ENCODE measurements at regions not wholly inside any gene's neighbourhood (a gene's known extent, or its start where the extent isn't known, plus 50 kb on each side); places are given as distances from the start of the nearest gene placed in this dataset.
"Not testable (repeated sequence)": the region's sequence is repeated elsewhere in the genome, so short reads cannot be mapped to it uniquely, and the experiment has no call there.

DNA sequence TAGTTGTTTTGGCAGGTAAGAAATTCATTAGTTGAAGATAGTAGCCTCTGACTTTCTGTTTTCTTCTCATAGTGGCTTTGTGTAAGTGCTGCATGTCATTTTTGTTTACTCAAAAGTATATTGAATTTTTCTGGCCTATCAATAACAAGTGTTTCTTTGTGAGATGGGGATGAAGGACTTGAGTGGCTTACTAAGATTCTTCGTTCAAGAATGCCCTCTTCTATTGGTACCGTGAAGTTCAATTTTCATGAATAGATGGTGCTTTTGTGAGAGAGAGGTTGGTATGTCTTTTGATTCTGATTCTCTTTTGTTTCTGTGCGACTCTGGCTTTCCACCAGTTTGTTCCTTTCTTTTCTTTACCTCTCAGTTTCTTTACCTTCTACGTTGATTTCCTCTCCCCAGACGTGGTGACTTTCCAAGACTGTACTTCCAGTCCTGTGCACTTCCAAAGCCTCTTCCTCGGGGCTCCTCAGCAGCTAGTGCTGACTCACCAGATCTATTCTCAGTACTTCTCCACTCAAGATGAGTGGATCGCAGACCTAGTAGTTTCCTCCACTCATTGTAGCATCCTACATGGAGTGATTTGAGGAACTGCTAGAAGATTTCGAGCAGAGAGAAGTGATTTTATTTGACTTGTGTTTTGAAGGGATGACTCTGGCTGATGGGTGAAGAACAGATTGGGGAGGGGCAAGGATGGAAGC lies 82.0 kb upstream of the EPHB3 start:
- no peak for DNase-seq

DNA sequence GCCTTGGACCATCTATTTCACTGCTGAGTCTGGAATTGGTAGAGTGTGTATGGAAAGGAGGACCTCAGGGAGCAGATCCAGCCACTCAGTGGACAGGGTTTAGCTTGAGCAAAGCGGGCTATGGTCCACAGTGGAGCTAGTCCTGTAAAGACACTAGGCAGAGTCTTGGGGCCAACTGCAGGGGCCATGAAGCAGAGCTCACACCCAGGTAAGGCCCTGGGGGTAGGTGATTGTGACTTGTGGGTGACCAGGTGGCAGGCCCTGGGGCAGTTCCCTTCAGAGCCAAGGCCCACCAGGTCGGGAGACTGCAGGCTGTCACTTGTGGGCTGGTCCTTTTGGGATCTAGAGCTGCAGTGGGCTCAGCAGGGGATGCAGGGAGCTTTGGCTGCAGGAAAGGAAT lies 80.8 kb upstream of the EPHB3 start:
- DNase-seq: no peak

DNA sequence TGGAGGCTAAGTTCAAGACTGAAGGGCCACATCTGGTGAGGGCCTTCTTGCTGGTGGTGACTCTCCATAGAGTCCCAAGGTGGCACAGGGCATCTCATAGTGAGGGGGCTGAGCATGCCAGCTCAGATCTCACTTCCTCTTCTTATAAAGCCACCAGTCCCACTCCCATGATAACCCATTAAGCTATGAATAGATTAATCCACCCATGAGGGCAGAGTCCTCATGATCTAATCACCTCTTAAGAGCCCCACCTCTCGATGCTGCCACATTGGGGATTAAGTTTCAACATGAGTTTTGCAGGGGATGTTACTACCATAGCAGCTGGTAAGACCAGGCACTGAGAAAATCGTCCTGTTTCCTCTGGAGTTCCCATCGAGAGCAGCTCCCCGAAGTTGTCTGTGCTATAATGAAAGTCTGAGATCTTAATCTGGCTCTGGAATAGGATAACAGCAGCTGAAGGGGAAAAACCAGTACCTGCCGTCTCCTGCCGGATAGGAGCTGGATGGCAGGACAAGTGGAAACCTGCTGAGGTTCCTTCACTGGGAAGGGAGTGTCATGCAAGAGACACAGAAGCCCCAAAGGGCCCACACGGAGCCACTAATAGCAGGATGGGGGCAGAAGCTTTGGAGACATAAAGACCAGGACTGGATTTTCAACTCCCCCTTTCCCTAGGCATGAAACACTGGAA lies 79.5 kb upstream of the EPHB3 start:
- peak in 1 of 2 experiments; percentile 15 for DNase-seq

DNA sequence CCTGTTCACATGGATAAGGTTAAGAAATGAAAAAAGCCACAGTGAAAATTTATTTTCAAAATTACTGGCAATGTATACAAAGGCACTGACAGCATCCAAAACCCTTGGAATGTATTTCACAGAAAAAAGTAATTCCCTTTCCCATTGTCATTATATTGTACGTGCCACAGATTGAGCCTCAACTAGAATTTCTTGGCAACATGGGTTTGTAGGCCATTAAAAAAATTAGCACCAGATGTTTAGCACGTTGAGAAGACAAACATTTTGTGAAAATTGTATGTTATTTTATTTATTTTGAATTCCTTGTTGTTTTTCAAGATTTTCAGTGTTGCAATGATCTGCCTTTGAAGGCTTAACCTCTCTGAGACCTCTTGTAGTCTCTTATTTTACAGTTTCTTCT lies 76.3 kb upstream of the EPHB3 start:
- DNase-seq: no peak

DNA sequence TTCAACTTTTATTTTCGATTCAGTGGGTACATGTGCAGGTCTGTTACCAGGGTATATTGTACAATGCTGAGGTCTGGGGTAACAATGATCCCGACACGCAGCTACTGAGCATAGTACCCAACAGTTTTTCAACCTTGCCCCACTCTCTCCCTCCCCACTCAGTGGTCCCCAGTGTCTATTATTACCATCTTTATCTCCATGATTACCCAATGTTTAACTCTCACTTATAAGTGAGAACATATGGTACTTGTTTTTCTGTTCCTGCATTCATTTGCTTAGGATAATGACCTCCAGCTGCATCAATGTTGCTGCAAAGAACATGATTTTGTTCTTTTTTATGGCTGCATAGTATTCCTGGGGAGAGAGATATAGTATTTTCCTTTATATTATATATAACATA lies 75.7 kb upstream of the EPHB3 start:
- no peak for DNase-seq

DNA sequence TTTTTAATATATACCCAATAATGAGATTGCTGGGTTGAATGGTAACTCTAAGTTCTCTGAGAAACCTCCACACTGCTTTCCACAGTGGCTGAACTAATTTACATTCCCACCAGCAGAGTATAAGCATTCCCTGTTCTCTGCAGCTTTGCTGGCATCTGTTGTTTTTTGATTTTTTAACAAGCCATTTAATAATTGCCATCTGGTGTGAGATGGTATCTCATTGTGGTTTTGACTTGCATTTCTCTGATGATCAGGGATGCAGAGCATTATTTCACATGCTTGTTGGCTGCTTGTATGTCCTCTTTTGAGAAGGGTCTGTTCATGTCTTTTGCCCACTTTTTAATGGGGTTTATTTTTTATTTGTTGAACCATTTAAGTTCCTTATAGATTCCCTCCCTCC lies 75.0 kb upstream of the EPHB3 start:
- DNase-seq: no peak

DNA sequence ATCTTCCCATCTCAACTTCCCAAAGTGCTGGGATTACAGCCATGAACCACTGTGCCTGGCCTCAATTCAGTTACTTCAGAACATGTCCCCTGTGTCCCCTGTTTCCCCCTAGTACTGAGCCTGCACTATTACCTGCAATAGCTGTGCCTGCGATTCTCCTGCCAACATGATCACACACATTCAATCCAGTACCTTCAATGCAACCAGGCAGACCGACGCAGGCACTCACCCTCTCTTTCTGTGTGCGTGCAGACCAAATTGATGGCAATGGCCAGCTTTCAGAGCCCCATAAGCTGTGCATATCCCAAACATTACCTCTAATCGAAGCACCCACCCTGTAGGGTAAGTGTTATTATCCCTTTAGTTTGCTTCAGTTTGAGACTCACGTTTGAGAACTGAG lies 73.0 kb upstream of the EPHB3 start:
- DNase-seq: no peak

DNA sequence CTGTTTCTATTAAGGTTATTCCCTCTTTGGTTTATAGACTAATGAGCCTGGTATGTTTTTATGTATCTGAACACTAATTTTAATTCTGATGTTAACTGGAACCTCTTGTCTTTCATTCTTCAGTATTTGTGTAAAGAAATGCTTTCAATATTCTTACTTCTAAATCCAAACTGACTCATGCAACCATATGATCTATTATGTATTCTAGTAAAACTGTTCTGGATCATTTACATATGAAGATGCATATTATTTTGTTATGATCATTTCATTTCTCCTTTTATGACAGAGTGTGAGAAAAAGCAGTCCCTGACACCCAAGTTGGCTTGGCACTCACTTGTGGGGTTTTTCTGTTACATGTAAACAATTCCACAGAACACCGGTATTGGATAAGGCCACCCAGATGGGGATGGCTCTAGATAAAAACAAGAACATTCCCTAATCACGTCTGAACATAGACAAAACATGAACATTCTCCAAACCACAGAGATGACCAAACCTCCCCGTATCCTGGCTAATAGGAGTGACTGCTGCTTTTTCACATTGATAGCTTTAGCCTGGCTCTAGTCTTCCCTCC lies 72.2 kb upstream of the EPHB3 start:
- DNase-seq: no peak

DNA sequence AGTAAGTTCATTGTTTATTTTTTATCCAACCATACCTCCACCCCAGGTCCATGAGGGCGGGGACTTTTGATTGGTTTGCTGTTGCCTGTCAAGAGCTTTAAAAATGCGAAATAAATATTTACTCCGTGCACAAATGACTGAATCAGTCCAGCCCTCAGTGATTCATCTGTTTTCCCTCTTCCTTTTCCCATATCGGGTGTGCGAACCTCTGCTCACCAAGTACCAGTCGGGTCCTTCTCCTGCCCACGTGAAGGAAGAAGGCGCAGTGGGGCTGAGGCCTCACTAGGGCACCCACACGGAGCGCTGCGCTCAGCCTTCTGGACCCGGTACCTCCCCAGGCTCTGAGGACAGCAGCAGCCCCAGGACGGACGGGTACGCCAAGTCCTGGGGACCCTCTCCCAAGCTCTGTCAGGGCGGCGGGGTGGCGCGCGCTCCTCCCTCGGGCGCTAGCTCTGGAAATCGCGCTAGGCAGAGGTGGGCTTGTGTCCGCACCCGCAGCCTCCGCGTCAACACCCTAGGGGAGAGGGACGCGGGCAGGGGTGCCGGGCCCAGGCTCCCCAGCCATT lies 70.5 kb upstream of the EPHB3 start:
- DNase-seq: no peak

DNA sequence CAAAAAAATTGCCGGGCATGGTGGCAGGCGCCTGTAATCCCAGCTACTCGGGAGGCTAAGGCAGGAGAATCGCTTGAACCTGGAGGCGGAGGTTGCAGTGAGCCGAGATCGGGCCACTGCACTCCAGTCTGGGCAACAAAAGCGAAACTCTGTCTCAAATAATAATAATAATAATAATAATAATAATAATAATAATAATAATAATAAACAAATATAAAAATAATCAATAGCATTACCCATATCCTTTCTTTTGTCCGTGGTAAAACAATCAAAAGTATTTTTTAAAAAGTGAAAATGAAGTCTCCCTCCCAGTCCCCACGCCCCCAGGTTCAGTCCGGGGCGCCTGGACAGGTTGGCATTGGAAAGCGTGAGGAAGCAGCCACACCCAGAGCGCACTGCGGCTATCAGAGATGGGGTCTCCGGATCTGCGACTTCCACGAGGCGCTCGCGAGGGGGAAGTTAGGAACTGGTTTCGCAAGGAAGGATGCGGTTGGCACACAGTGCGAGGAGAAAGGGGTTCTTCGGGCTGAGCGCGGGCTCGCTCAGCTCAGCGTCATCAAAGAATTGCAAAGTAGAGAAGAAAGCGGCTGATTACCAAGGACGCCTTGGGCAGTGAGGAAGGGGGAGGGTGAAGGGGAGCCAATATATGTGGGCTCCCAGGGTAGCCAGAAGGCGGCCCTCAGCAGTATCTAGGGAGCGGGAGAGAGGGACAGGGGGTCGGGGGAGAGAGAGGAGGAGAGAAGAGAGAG lies 69.5 kb upstream of the EPHB3 start:
- no peak for DNase-seq

DNA sequence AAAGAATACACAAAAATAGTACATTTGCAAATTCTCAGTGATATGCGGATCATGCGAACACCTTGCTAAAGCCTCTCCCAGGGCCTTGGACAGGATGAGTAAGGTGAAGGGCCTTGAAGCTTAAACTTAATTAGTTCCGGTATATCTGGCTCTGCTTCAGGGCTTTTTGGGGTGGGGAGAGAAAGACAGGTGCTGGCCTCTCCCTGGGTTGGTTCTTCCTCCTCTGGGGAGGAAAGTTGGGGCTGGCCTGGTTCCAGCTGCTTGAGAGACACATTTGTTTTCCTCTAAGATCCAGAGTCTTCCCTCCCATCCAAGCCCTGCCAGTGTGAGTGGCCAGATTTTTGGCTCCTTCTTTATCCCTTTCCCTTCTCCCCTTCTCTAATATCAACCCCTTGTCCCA lies 64.7 kb upstream of the EPHB3 start:
- DNase-seq: peak in 1 of 2 experiments; percentile 50

DNA sequence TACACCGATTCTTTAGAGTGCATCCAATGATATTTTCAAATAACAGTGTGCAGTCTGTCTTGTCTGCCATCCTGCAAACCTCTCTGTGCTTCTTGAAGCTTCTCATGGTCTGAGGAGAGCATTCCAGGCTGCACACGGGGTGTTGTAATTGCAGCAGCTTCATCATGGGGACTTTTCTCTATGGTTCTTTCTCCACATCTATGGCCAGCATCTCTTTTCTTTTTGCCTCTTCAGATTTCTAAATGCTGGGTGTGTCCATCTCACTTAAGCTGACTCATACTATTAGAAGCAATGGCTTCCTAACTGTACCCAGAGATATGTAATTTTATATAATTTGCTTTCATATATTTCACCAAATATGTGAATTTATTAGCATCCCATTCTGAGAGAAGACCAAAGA lies 63.8 kb upstream of the EPHB3 start:
- no peak for DNase-seq

DNA sequence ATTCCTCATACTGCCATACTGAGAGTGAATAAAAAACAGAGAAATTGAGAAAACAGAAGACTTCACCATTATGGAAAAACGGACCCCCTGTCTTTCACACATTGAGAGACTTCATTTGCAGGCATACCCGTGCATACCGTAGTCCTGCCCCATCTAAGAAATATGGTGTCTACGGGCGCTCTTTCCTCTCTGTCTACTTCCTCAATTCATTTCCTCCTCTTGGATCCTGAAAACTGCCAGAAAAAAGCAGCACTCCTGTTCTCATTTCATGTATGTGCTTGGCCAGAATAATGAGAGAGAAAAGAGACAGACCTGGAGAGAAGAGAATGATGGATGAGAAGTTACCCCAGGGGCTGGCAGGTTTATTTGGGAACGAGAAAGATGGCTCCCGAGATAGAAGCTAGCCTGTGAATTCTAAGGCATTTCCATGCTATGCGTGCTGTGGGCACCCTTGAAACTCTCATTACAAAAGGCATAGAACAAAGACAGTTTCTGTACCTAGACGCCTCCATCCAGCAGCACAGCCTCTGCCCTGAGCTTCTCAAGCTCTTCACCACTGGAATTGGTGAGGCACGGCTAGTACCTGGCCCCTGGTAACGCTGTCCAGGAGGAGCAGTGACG lies 62.5 kb upstream of the EPHB3 start:
- DNase-seq: no peak

DNA sequence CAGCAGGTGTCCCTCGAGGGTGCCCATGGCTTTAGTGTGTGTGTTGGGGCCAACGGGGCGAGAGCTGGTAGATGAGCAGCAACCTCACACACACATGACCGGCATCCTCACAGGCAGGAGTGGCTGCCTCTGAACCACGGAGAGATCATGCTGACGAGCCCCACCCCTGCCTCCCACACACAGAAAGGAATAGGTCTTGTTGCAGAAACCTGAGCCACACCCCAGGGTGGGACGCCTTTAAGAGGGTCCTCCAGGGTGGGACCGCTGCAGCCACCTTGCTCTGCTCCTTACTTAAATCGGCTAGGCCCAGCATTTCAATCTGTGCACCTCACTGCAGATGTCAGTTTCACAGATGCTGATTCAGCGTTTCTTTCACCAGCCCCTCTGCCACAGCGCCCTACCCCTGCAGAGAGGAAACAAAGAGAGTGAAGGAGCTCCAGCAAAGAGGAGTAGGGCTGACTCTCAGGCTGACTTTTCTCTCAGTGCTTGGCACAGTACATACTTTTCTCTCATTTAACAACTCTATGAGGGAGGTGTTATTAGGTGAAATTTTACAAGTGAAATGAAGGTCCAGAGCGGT lies 61.2 kb upstream of the EPHB3 start:
- DNase-seq: no peak

DNA sequence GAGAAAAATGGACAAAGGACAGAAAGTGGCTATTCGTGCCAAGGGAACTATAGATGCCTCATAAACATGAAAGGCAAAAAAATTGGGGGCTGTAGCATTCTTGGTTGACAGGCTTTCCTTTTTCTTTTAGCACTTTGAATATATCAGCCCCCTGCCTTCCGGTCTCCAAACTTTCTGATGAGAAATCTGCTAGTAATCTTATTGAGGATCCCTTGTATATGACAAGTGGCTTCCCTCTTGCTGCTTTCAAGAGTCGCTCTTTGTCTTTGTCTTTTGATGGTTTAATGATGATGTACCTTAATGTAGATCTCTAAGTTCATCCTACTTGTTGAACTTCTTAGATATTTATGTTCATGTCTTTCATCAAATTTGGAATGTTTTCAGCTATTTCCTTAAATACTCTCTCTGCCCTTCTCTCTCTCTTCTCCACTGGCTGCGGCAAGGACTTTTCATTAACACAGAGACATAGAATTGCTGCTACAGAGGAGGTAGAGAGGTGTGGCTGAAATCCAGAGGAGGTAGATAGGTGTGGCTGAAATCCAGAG lies 59.4 kb upstream of the EPHB3 start:
- DNase-seq: no peak

DNA sequence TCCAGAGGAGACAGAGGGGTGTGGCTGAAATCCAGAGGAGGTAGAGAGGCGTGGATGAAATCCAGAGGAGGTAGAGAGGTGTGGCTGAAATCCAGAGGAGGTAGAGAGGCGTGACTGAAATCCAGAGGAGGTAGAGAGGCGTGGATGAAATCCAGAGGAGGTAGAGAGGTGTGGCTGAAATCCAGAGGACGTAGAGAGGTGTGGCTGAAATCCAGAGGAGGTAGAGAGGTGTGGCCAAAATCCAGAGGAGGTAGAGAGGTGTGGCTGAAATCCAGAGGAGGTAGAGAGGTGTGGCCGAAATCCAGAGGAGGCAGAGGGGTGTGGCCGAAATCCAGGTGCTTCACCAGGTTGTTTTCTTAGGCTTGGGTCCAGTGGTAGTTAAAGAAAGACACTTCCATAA lies 58.7 kb upstream of the EPHB3 start:
- not testable (repeated sequence) for DNase-seq

DNA sequence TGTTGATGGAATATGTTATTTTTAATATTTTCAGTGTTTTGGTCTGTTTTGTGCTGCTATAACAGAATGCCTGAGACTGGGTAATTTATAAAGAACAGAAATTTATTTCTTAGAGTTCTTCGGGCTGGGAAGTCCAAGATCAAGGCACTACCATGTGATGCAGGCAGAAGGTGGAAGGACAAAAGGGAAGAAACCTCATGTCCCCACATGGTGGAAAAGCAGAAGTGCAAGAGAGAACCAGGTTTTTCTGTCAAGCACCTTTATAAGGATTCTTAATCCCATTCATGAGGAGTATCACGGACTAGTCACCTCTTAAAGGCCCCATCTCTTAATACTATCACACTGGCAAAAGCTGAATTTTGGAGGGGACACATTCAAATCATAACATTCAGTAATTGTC lies 57.9 kb upstream of the EPHB3 start:
- no peak for DNase-seq

DNA sequence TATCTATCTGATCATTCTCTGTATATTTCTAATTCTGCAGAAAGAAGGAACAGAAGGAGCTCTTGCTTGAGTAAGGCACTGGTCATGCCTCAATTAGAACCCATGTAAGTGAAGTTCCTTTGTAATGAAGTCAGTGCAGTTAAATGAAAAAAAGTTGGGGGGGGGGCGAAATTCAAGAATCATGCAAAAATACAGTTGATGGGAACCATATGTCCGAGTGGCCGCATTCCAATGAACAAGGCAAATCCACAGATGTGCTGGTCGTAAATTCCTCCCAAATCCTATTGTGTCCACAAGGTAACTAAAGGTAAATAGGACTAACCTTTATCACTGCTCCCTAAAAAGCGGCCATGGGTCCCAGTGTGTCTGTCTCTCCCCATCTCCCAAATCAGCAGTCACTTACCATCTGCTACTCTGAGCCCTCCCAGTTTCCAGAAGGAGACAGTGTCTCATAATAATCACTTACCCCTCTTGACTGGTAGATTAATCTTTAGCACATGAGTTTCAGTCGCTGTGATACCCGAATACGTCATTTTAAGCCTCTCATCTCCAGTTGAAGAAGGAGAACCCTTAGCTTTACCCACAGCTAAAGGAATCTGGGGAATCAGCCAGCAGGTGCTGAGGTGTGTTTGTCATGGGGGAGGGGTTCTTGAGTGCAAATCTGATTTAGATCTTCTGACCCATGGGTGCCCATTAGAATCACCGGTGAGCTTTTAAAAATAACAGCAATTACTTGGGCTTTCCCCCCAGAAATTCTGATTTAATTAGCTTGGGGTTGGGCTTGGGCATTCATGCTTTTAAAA lies 56.3 kb upstream of the EPHB3 start:
- peak; percentile 34 to 47 for DNase-seq

DNA sequence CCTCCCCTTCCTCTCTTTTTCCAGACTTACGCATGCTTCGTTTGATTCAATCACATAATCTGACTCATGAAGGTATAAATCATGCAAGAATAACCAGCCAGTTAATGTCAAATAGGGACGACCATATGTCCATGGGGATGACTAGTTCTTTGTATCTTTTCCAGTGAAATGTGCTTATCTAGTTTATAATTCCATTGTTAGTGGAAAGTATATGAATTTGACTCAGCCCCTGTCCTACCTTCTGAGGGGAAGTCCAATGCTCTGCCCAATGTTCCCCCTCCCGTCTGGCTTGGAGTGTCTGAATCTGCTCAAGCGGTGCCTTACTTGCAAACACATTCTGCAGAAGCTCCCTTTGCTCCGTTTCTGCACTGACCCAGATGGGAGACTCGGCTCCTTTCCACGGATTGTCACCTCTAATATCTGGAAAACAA lies 55.0 kb upstream of the EPHB3 start:
- no peak for DNase-seq

DNA sequence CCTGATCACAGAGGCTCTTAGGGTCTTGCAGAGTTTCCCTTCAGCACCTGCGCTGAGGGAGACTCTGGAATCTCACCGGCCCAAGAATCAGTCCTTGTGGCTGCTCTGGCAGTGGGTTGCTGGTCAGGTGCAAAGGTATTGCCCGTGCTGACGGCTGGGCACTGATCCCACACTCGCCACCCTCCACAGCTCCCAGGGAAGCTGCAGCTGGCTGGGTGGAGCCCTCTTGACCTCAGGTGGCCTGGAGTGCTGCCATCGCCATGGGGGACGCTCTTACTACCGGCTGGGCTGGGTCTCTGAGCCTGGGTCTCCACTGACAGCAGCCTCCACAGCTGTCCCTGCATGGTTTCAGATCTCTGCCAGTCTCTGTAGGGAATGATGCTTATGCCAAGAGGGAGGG lies 52.6 kb upstream of the EPHB3 start:
- no peak for DNase-seq

DNA sequence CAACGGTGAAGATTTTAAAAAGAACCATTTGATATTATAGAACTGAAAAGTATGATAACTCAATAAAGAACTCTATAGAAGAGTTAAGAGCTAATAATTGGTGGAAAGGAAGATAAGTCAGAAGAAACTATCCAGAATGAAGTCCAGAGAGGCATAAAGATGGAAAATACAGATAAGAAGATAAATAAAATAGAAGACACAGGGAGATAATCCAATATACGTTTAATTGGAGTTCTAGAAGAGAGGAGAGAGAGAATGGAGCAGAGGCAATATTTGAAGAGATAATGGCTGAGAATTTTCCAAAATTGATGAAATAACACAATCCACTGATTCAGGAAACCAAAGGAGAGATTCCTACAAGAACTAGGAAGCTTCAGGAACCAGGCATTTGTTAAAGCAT lies 49.8 kb upstream of the EPHB3 start:
- no peak for DNase-seq

All from NCI-H187 (cell line).